Tibial nerve (tissue), 4 donors: ENCODE measurements at regions not wholly inside any gene's neighbourhood (a gene's known extent, or its start where the extent isn't known, plus 50 kb on each side); places are given as distances from the start of the nearest gene placed in this dataset.

Experiments used
- DNase-seq, 2 donors: peaks; one replicate each; pipeline ENCODE4 v3.0.0-alpha.2; 2019; ENCODE audit warnings: low spot score in 2 of 2
- H3K27ac ChIP-seq, 4 donors: fragments of 200-600 bp; sonication (generic) in 3 of 4; one replicate each; pipeline ENCODE4 v1.5.1; 2017 to 2019; ENCODE audit warnings: mild to moderate bottlenecking in 1 of 4
- H3K27me3 ChIP-seq, 2 donors: fragments of 200-600 bp; sonication (generic) in 1 of 2; one replicate each; pipeline versions ENCODE4 v1.5.1 to v1.6.0; 2017 to 2019
- H3K36me3 ChIP-seq, 3 donors: fragments of 200-600 bp; sonication (generic); one replicate each; pipeline ENCODE4 v1.5.1; 2018 to 2019
- H3K4me1 ChIP-seq, 4 donors: fragments of 200-600 bp; sonication (generic) in 3 of 4; one replicate each; pipeline ENCODE4 v1.5.1; 2017 to 2019
- H3K4me3 ChIP-seq, 4 donors: fragments of 200-600 bp; sonication (generic) in 3 of 4; one replicate each; pipeline ENCODE4 v1.5.1; 2017 to 2019; ENCODE audit warnings: mild to moderate bottlenecking in 1 of 4, moderate library complexity in 1 of 4
- H3K9me3 ChIP-seq, 4 donors: fragments of 200-600 bp; sonication (generic) in 3 of 4; one replicate each; pipeline ENCODE4 v1.5.1; 2017 to 2019
- CTCF ChIP-seq, 5 experiments: fragments of 200-600 bp in 3 of 5; fragments of 450-650 bp in 2 of 5; sonication (generic) in 3 of 5; IDR thresholded peaks; one replicate each; pipeline ENCODE4 v1.5.1; 2016 to 2019; ENCODE audit warnings: antibody characterized with exemption in 5 of 5, mild to moderate bottlenecking in 3 of 5, moderate library complexity in 2 of 5
- EP300 ChIP-seq, 2 donors: sonication (generic); formaldehyde crosslinking; IDR thresholded peaks; one replicate each; pipeline ENCODE4 v1.6.1; 2017; ENCODE audit warnings: antibody characterized with exemption in 2 of 2, mild to moderate bottlenecking in 1 of 2
- POLR2A ChIP-seq, 2 donors: fragments of 450-650 bp; IDR thresholded peaks; one replicate each; pipeline ENCODE4 v1.6.1; 2017; ENCODE audit warnings: antibody characterized with exemption in 2 of 2, mild to moderate bottlenecking in 2 of 2, moderate library complexity in 2 of 2
- WGBS, 2 donors: methylation state at CpG; one replicate each; pipeline ENCODE4 v1.1.5; 2018; 5-methylcytosine and 5-hydroxymethylcytosine counted together

- Histone ChIP-seq H3K36me3 (no peaks in the 10 kb centered on the region), H3K27me3 (no peaks in the 10 kb centered on the region), H3K9me3 (peaks cover 0 to 24% (median 3%) of the 10 kb centered on the region in 4 donors), H3K4me3 (no peak overlapping the region), H3K27ac (no peak overlapping the region), H3K4me1 (no peaks in the 10 kb centered on the region)
- no peak for DNase-seq
- 84 to 92% methylated on average over 8 of the region's 8 CpGs for WGBS, 2 donors
- TF ChIP-seq EP300 (IDR thresholded peaks at IDR 0.05) (no peak), POLR2A (IDR thresholded peaks at IDR 0.05) (no peak), CTCF (IDR thresholded peaks at IDR 0.05) (no peak)
Measured at GRCh38 chr10:128405450-128405849, 279.2 kb upstream of the MKI67 start.

GRCh38 chr10:128411643-128412042, 285.4 kb upstream of the MKI67 start:
- no peak for TF ChIP-seq POLR2A (IDR thresholded peaks at IDR 0.05)
- no peak for TF ChIP-seq CTCF (IDR thresholded peaks at IDR 0.05)
- TF ChIP-seq EP300 (IDR thresholded peaks at IDR 0.05) = no peak
- Histone ChIP-seq H3K36me3 (no peaks in the 10 kb centered on the region), H3K27me3 (no peaks in the 10 kb centered on the region), H3K9me3 (peaks cover 0 to 11% (median 0%) of the 10 kb centered on the region in 4 donors), H3K27ac (no peak overlapping the region), H3K4me1 (no peaks in the 10 kb centered on the region), H3K4me3 (no peak overlapping the region)
- no peak for DNase-seq
- 65% methylated on average over 1 of the region's 1 CpG for WGBS, 2 donors

- WGBS, 2 donors = 77 to 78% methylated on average over 5 of the region's 5 CpGs
- DNase-seq = no peak
- TF ChIP-seq POLR2A (IDR thresholded peaks at IDR 0.05) = no peak
- TF ChIP-seq CTCF (IDR thresholded peaks at IDR 0.05) = no peak
- TF ChIP-seq EP300 (IDR thresholded peaks at IDR 0.05) = no peak
Measured at GRCh38 chr10:128414568-128414967, 288.3 kb upstream of the MKI67 start.

GRCh38 chr10:128416231-128416630, 290.0 kb upstream of the MKI67 start:
- Histone ChIP-seq H3K4me3 (no peak overlapping the region), H3K9me3 (no peaks in the 10 kb centered on the region), H3K27me3 (no peaks in the 10 kb centered on the region), H3K36me3 (no peaks in the 10 kb centered on the region), H3K4me1 (no peaks in the 10 kb centered on the region), H3K27ac (no peak overlapping the region)
- no peak for DNase-seq
- WGBS, 2 donors = 78 to 85% methylated on average over 6 of the region's 6 CpGs
- TF ChIP-seq POLR2A (IDR thresholded peaks at IDR 0.05) = no peak
- no peak for TF ChIP-seq CTCF (IDR thresholded peaks at IDR 0.05)
- TF ChIP-seq EP300 (IDR thresholded peaks at IDR 0.05) = no peak

More at GRCh38 chr10:128414568-128414967, 288.3 kb upstream of the MKI67 start:
- no peaks in the 10 kb centered on the region for H3K36me3 ChIP-seq
- H3K27ac ChIP-seq = no peak overlapping the region
- H3K4me3 ChIP-seq = no peak overlapping the region
- no peaks in the 10 kb centered on the region for H3K27me3 ChIP-seq
- peaks cover 0 to 5% (median 0%) of the 10 kb centered on the region in 4 donors for H3K9me3 ChIP-seq
- H3K4me1 ChIP-seq = no peaks in the 10 kb centered on the region

- no peaks in the 10 kb centered on the region for H3K4me1 ChIP-seq
- no peak for DNase-seq
- H3K27ac ChIP-seq = no peak overlapping the region
- H3K4me3 ChIP-seq = no peak overlapping the region
- WGBS, 2 donors = 79 to 87% methylated on average over 3 of the region's 3 CpGs
- H3K36me3 ChIP-seq = no peaks in the 10 kb centered on the region
- no peaks in the 10 kb centered on the region for H3K27me3 ChIP-seq
- TF ChIP-seq CTCF (IDR thresholded peaks at IDR 0.05) (no peak), EP300 (IDR thresholded peaks at IDR 0.05) (no peak), POLR2A (IDR thresholded peaks at IDR 0.05) (no peak)
- no peaks in the 10 kb centered on the region for H3K9me3 ChIP-seq
Measured at GRCh38 chr10:128417826-128418225, 291.6 kb upstream of the MKI67 start.
